AG04450 (cell line): ENCODE measurements at regions not wholly inside any gene's neighbourhood (a gene's known extent, or its start where the extent isn't known, plus 50 kb on each side); places are given as distances from the start of the nearest gene placed in this dataset.
A peak's percentile ranks its signal among the peaks of the same experiment; 100 is the strongest.

ENCODE experiments used
- CTCF ChIA-PET: fragments of 300-600, 350-600 bp; formaldehyde crosslinking; extraction: SDS; loops from one replicate; lab custom pipeline; 2022; ENCODE audit warnings: antibody characterized with exemption, inconsistent platforms; lab: Charles Lee
- POLR2A ChIA-PET: fragments of 350-600 bp; formaldehyde crosslinking; extraction: SDS; loops from one replicate; lab custom pipeline; 2021; ENCODE audit warnings: antibody characterized with exemption, inconsistent platforms; lab: Yijun Ruan, JAX
- DNase-seq: peaks from one replicate; pipeline ENCODE4 v3.0.0-alpha.2; 2011; ENCODE audit warnings: low read depth, low spot score
- H3K27ac ChIP-seq: one replicate; pipeline ENCODE4 v1.5.1; 2012; ENCODE audit warnings: low read depth, low read length, control low read depth
- H3K27me3 ChIP-seq: one replicate; pipeline ENCODE4 v1.6.0; 2012; ENCODE audit warnings: low read length; ENCODE audit not compliant: control insufficient read depth, insufficient read depth
- H3K4me3 ChIP-seq: 2 replicates; pipeline ENCODE4 v1.5.1; 2011; ENCODE audit warnings: mild to moderate bottlenecking, low read depth, low read length, control low read depth
- H3K9me3 ChIP-seq: 2 replicates; pipeline ENCODE4 v1.5.1; 2012; ENCODE audit warnings: low read length; ENCODE audit not compliant: control insufficient read depth, insufficient read depth
- TF ChIP-seq, protein P1 (sequence below): IDR thresholded peaks from 2 replicates; pipeline ENCODE4 v1.5.1; 2011; ENCODE audit warnings: low read depth, low read length, control low read depth, inconsistent platforms

DNA sequence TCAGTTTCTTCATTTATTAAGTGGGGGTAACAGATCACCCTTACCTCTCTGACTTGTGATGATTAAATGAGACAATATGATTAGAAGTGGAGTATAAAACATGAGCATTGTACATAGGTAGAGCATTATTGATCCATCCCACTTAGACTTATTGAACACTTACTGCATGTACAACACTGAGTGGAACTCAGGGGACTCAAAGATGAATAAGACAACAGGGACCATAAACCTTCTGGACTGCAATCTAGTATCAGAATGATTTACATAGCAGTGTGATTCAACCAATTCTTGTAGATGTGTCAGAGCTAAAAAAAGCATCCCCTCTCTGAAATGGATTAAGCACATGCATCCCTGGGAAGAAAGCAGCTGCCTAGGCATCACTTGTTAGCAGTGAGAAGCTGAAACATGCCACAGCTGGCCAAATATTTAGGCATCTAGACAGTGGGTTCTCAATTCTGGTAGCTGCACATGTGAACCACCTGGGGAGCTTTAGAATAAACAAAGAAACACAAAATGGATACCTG, 111.5 kb downstream of the CYRIA start:
- DNase-seq, result no peak
- TF ChIP-seq, protein P1, sequence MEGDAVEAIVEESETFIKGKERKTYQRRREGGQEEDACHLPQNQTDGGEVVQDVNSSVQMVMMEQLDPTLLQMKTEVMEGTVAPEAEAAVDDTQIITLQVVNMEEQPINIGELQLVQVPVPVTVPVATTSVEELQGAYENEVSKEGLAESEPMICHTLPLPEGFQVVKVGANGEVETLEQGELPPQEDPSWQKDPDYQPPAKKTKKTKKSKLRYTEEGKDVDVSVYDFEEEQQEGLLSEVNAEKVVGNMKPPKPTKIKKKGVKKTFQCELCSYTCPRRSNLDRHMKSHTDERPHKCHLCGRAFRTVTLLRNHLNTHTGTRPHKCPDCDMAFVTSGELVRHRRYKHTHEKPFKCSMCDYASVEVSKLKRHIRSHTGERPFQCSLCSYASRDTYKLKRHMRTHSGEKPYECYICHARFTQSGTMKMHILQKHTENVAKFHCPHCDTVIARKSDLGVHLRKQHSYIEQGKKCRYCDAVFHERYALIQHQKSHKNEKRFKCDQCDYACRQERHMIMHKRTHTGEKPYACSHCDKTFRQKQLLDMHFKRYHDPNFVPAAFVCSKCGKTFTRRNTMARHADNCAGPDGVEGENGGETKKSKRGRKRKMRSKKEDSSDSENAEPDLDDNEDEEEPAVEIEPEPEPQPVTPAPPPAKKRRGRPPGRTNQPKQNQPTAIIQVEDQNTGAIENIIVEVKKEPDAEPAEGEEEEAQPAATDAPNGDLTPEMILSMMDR, result no peak
- Histone ChIP-seq H3K4me3 (no peak overlapping the region), H3K27me3 (no peaks in the 10 kb centered on the region), H3K27ac (no peak overlapping the region), H3K9me3 (no peaks in the 10 kb centered on the region)
- CTCF ChIA-PET, result interaction anchor here (1.9 kb wide), 1 partner anchor 203 kb away, joined by 5 read pairs; no protein-coding TSS in a partner anchor
- POLR2A ChIA-PET, result no interaction called here

GRCh38 chr2:16553226-16553625, 112.4 kb downstream of the CYRIA start:
- TF ChIP-seq, protein P1, result peak; percentile 52
- H3K4me3 ChIP-seq, result no peak overlapping the region
- H3K9me3 ChIP-seq, result no peaks in the 10 kb centered on the region
- POLR2A ChIA-PET, result no interaction called here
- DNase-seq, result no peak
- CTCF ChIA-PET, result interaction anchor here (1.9 kb wide), 1 partner anchor 204 kb away, joined by 5 read pairs; no protein-coding TSS in a partner anchor
- no peak overlapping the region for H3K27ac ChIP-seq
- no peaks in the 10 kb centered on the region for H3K27me3 ChIP-seq

DNA sequence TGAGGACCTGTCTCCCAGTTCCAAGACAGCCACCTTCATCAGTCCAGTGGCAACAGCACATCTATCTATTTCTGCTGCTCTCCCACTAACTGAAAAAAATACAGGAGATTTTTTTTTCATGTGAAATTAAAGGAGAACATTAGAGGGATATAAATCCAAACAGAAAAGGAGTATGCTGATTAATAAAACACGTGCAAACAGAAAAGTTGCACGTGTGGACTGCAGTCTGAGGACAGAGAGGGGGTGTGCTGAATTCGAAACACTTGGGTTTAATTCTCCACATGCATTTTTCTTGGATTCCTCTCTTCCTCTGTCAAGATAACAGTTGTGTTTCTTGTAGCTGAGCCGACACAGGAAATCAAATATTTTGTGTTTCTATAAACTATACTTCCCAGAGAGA, 113.4 kb downstream of the CYRIA start:
- ChIA-PET CTCF (interaction anchor here (0.9 kb wide), 1 partner anchor 207 kb away, joined by 4 read pairs; no protein-coding TSS in a partner anchor), POLR2A (no interaction called here)
- Histone ChIP-seq H3K27ac (no peak overlapping the region), H3K9me3 (no peaks in the 10 kb centered on the region), H3K27me3 (no peaks in the 10 kb centered on the region), H3K4me3 (no peak overlapping the region)
- TF ChIP-seq, protein P1, result no peak
- DNase-seq, result no peak

DNA sequence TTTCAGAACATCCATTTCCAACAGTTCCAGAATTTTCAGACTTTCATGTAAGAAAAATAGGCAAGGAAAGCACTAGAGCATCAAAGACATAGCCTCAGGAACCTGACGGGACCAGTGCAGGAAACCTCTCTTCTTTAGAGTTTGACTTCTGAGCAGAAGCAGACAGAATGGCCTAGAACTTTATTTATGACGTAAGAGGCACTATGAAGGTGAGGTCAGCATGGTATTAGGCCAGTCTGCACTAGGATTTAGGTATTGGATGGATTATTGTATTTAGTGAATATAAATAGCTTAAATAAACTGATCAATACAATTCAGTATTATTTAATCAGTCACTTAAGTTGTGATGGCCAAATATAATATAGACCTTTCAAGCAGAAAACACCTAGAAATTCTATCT, 117.6 kb downstream of the CYRIA start:
- no peak for DNase-seq
- Histone ChIP-seq H3K9me3 (no peaks in the 10 kb centered on the region), H3K4me3 (no peak overlapping the region), H3K27ac (no peak overlapping the region), H3K27me3 (no peaks in the 10 kb centered on the region)
- ChIA-PET POLR2A (no interaction called here), CTCF (no interaction called here)
- TF ChIP-seq, protein P1, result no peak

- no peak overlapping the region for H3K4me3 ChIP-seq
- no peaks in the 10 kb centered on the region for H3K9me3 ChIP-seq
- ChIA-PET CTCF (no interaction called here), POLR2A (no interaction called here)
- no peak for DNase-seq
- TF ChIP-seq, protein P1, result no peak
- no peaks in the 10 kb centered on the region for H3K27me3 ChIP-seq
- no peak overlapping the region for H3K27ac ChIP-seq
Observed at GRCh38 chr2:16546128-16546754, 119.4 kb downstream of the CYRIA start.
